GM12878 (cell line): ENCODE measurements at regions not wholly inside any gene's neighbourhood (a gene's known extent, or its start where the extent isn't known, plus 50 kb on each side); places are given as distances from the start of the nearest gene placed in this dataset.
"Not testable (repeated sequence)": the region's sequence is repeated elsewhere in the genome, so short reads cannot be mapped to it uniquely, and the experiment has no call there.

Experiments
- ATAC-seq: fragments of 200-7000 bp; cut with Tn5 transposase; 3 replicates; pipeline ENCODE4 v1.9.1; 2020; ENCODE audit warnings: mild to moderate bottlenecking, moderate library complexity
- BruUV-seq: library from RNA; stranded (reverse); fragments of 400-500 nt; replicated peaks from 2 replicates; lab custom pipeline; 2021; lab: Mats Ljungman, UMichigan
- CTCF ChIA-PET: fragments of 300-600 bp; sonication (Branson Sonifier 250); formaldehyde crosslinking; extraction: SDS; loops from one replicate; lab custom pipeline; 2021; ENCODE audit warnings: inconsistent platforms; lab: Yijun Ruan, JAX
- POLR2A ChIA-PET: fragments of 350-600 bp; formaldehyde crosslinking; extraction: SDS; loops from one replicate; lab custom pipeline; 2021; ENCODE audit warnings: inconsistent platforms; lab: Charles Lee
- RAD21 ChIA-PET: fragments of 300-600 bp; sonication (Branson Sonifier 250); formaldehyde crosslinking; loops from one replicate; lab custom pipeline; 2023; ENCODE audit warnings: antibody characterized with exemption; ENCODE audit not compliant: unreplicated experiment; lab: Charles Lee
- SMC1A ChIA-PET: fragments of 300-600 bp; sonication (Branson Sonifier 250); formaldehyde crosslinking; loops from one replicate; lab custom pipeline; 2023; ENCODE audit not compliant: unreplicated experiment, uncharacterized antibody; lab: Charles Lee
- DNase-seq: peaks from one replicate; pipeline ENCODE4 v3.0.0-alpha.2; 2011; ENCODE audit warnings: low read depth, low spot score
- FAIRE-seq: peaks from 3 replicates; lab custom pipeline; 2011; peaks lifted over from hg19 to GRCh38; lab: Jason Lieb, UNC
- H2AFZ ChIP-seq: 2 replicates; pipeline ENCODE4 v1.6.0; 2011; ENCODE audit warnings: low read depth, low read length, control low read depth; ENCODE audit not compliant: control insufficient read depth
- H3K27ac ChIP-seq: 2 replicates; pipeline ENCODE4 v1.5.1; 2011; ENCODE audit warnings: control low read depth; ENCODE audit not compliant: control insufficient read depth, insufficient read depth
- H3K27me3 ChIP-seq, 2 experiments: replicated peaks in 1 of 2; 2 replicates each; pipeline versions ENCODE4 v1.6.0 to v1.6.1; 2011; ENCODE audit warnings: low read length in 1 of 2; ENCODE audit not compliant: control insufficient read depth in 2 of 2, insufficient read depth in 2 of 2
- H3K36me3 ChIP-seq, 2 experiments: 2 replicates each; pipeline ENCODE4 v1.5.1; 2011; ENCODE audit warnings: low read length in 1 of 2; ENCODE audit not compliant: control insufficient read depth in 2 of 2, insufficient read depth in 2 of 2
- H3K4me1 ChIP-seq: 2 replicates; pipeline ENCODE4 v1.6.1; 2011; ENCODE audit warnings: mild to moderate bottlenecking, low read length, moderate library complexity, mixed read lengths; ENCODE audit not compliant: control insufficient read depth, insufficient read depth
- H3K4me2 ChIP-seq: 2 replicates; pipeline ENCODE4 v1.6.0; 2011; ENCODE audit warnings: control low read depth; ENCODE audit not compliant: control insufficient read depth, insufficient read depth
- H3K4me3 ChIP-seq: fragments of 200-600 bp; sonication (generic); 2 replicates; pipeline ENCODE4 v1.5.1; 2016
- H3K79me2 ChIP-seq: 2 replicates; pipeline ENCODE4 v1.6.0; 2011; ENCODE audit warnings: low read length; ENCODE audit not compliant: control insufficient read depth, insufficient read depth
- H3K9ac ChIP-seq: 2 replicates; pipeline ENCODE4 v1.8.0; 2011; ENCODE audit warnings: low read length, control low read depth, mixed read lengths; ENCODE audit not compliant: control insufficient read depth, insufficient read depth
- H3K9me3 ChIP-seq: replicated peaks from 3 replicates; pipeline ENCODE4 v1.5.1; 2011; ENCODE audit warnings: mild to moderate bottlenecking, low read length; ENCODE audit not compliant: control insufficient read depth, insufficient read depth
- H4K20me1 ChIP-seq: 2 replicates; pipeline ENCODE4 v1.6.0; 2011; ENCODE audit not compliant: control insufficient read depth, insufficient read depth
- CBFB ChIP-seq: IDR thresholded peaks from 2 replicates; pipeline ENCODE4 v1.6.1; 2016; ENCODE audit warnings: antibody characterized with exemption, low read depth
- CBX3 ChIP-seq: fragments of 200-600 bp; sonication (generic); IDR thresholded peaks from 2 replicates; pipeline ENCODE4 v1.6.1; 2016; ENCODE audit warnings: low read depth, borderline replicate concordance
- CHD2 ChIP-seq: IDR thresholded peaks from 2 replicates; pipeline ENCODE4 v1.6.1; 2011; ENCODE audit warnings: low read depth, low read length, improper control_type of control experiment, borderline replicate concordance
- HDAC2 ChIP-seq: fragments of 200-600 bp; sonication (generic); IDR thresholded peaks from 2 replicates; pipeline ENCODE4 v1.6.1; 2017
- IKZF2 ChIP-seq, 2 experiments: fragments of 450-650 bp; IDR thresholded peaks; 2 replicates each; pipeline ENCODE4 v1.6.1; 2017; ENCODE audit warnings: mild to moderate bottlenecking in 2 of 2, moderate library complexity in 2 of 2
- MTA2 ChIP-seq: fragments of 450-650 bp; IDR thresholded peaks from 2 replicates; pipeline ENCODE4 v1.6.1; 2016; ENCODE audit warnings: low read depth, mild to moderate bottlenecking, moderate library complexity
- MTA3 ChIP-seq: IDR thresholded peaks from 2 replicates; pipeline ENCODE4 v1.6.1; 2012; ENCODE audit warnings: low read length, inconsistent platforms, borderline replicate concordance
- MXI1 ChIP-seq: fragments of 150-350 bp; IDR thresholded peaks from 2 replicates; pipeline ENCODE4 v1.6.1; 2011; ENCODE audit warnings: low read depth, mild to moderate bottlenecking, inconsistent platforms, low read length, improper control_type of control experiment
- NBN ChIP-seq: fragments of 450-650 bp; IDR thresholded peaks from 2 replicates; pipeline ENCODE4 v1.6.1; 2016
- YBX1 ChIP-seq: fragments of 450-650 bp; IDR thresholded peaks from 2 replicates; pipeline ENCODE4 v1.6.1; 2016; ENCODE audit warnings: antibody characterized with exemption
- ZNF384 ChIP-seq: IDR thresholded peaks from 2 replicates; pipeline ENCODE4 v1.6.1; 2012; ENCODE audit warnings: low read depth, mild to moderate bottlenecking, low read length, improper control_type of control experiment, borderline replicate concordance
- WGBS: methylation state at CpG from one replicate; pipeline ENCODE4 v1.1.6; 2016; ENCODE audit warnings: low lambda C conversion rate; ENCODE audit not compliant: insufficient replicate concordance, insufficient coverage; ENCODE audit errors: missing lambda C conversion rate; 5-methylcytosine and 5-hydroxymethylcytosine counted together
- in situ Hi-C: fragments of 300-500 bp; cut with MboI; formaldehyde crosslinking; loops from 9 replicates; pipeline ENCODE4 v1.14.3; 2018; ENCODE audit warnings: mixed read lengths
- intact Hi-C: fragments of 100-400 bp; cut with micrococcal nuclease; formaldehyde crosslinking; loops from one replicate; pipeline ENCODE4 v1.14.2; 2022; ENCODE audit not compliant: unreplicated experiment
- TF ChIP-seq, protein P1 (sequence below): fragments of 450-650 bp; IDR thresholded peaks from 2 replicates; pipeline ENCODE4 v1.6.1; 2017; ENCODE audit warnings: low read depth, mild to moderate bottlenecking, moderate library complexity
- TF ChIP-seq, protein P2 (sequence below), 3 experiments: IDR thresholded peaks in 2 of 3; conservative IDR thresholded peaks in 1 of 3; 2 replicates each; pipeline ENCODE4 v1.5.1; 2011; ENCODE audit warnings: low read depth in 3 of 3, low read length in 3 of 3, mild to moderate bottlenecking in 3 of 3, control low read depth in 2 of 3, moderate library complexity in 2 of 3, inconsistent platforms in 1 of 3, mixed read lengths in 1 of 3; ENCODE audit not compliant: control insufficient read depth in 2 of 3, insufficient read depth in 1 of 3; ENCODE audit errors: extremely low read depth in 1 of 3

DNA sequence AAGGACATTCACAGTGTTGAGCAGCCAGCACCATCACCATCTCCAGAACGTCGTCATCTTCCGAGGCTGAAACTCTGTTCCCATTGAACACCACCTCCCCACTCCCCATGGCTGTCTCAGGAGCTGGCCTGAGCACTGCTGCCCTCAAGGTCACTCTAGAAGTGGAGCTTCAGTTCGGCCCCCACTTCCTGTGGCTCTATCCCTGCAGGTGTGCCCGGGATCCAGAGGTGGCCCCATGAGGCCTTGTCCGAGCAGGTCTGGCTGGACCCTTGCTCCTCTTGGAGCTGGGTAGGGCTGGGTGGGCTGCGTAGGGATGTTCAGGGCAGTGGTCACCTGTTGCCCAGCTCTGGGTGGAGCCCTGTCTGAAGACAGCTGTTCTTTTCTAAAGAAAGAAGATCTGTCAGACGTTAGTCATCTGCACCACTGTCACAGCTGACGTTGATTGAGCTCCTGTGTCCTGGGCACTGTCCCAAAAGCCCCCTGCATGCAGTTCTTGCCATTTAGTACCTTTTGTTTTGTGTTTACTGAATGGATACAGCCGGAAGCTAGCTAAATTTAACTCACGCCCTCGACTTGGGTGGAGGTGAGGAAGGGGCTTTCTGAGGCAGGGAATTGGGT, 75.5 kb upstream of the CLDN5 start:
- Histone ChIP-seq H3K27ac (no peak overlapping the region), H3K9me3 (no peaks in the 10 kb centered on the region), H3K36me3 (no peaks in the 10 kb centered on the region), H2AFZ (no peak overlapping the region), H3K4me1 (no peaks in the 10 kb centered on the region; the same call in 1 of the 2 replicates), H3K4me3 (no peak overlapping the region), H3K9ac (no peak overlapping the region), H3K4me2 (no peak overlapping the region), H3K79me2 (no peaks in the 10 kb centered on the region), H3K27me3 (no peaks in the 10 kb centered on the region), H4K20me1 (no peaks in the 10 kb centered on the region)
- in situ Hi-C loops (no loop called here), intact Hi-C loops (no loop called here)
- TF ChIP-seq, protein P1, sequence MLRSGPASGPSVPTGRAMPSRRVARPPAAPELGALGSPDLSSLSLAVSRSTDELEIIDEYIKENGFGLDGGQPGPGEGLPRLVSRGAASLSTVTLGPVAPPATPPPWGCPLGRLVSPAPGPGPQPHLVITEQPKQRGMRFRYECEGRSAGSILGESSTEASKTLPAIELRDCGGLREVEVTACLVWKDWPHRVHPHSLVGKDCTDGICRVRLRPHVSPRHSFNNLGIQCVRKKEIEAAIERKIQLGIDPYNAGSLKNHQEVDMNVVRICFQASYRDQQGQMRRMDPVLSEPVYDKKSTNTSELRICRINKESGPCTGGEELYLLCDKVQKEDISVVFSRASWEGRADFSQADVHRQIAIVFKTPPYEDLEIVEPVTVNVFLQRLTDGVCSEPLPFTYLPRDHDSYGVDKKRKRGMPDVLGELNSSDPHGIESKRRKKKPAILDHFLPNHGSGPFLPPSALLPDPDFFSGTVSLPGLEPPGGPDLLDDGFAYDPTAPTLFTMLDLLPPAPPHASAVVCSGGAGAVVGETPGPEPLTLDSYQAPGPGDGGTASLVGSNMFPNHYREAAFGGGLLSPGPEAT = no peak
- TF ChIP-seq CBFB (no peak), MTA2 (no peak), CBX3 (no peak), MTA3 (no peak), YBX1 (no peak), CHD2 (no peak), NBN (no peak), HDAC2 (no peak), IKZF2 (IDR thresholded peaks at IDR 0.05) (no peak), MXI1 (no peak), ZNF384 (no peak)
- TF ChIP-seq, protein P2, sequence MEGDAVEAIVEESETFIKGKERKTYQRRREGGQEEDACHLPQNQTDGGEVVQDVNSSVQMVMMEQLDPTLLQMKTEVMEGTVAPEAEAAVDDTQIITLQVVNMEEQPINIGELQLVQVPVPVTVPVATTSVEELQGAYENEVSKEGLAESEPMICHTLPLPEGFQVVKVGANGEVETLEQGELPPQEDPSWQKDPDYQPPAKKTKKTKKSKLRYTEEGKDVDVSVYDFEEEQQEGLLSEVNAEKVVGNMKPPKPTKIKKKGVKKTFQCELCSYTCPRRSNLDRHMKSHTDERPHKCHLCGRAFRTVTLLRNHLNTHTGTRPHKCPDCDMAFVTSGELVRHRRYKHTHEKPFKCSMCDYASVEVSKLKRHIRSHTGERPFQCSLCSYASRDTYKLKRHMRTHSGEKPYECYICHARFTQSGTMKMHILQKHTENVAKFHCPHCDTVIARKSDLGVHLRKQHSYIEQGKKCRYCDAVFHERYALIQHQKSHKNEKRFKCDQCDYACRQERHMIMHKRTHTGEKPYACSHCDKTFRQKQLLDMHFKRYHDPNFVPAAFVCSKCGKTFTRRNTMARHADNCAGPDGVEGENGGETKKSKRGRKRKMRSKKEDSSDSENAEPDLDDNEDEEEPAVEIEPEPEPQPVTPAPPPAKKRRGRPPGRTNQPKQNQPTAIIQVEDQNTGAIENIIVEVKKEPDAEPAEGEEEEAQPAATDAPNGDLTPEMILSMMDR (IDR thresholded peaks at IDR 0.05 in 2 of 3, conservative IDR thresholded peaks at IDR 0.05 in 1 of 3; ENCODE audit: control insufficient read depth in 2 of 3, extremely low read depth in 1 of 3, insufficient read depth in 1 of 3, low read depth in 3 of 3, low read length in 3 of 3) = no peak
- ChIA-PET CTCF (interaction anchor here (0.6 kb wide), 1 partner anchor 31 kb away, joined by 3 read pairs; no protein-coding TSS in a partner anchor), SMC1A (interaction anchor here (0.6 to 1.1 kb wide), 2 partner anchors 16 to 110 kb away, joined by 3 to 4 read pairs; no protein-coding TSS in a partner anchor), POLR2A (no interaction called here), RAD21 (no interaction called here)
- BruUV-seq = no TSS peak
- FAIRE-seq = no peak
- no peak for ATAC-seq
- WGBS = 45% methylated on average over 12 of the region's 12 CpGs
- DNase-seq = no peak

DNA sequence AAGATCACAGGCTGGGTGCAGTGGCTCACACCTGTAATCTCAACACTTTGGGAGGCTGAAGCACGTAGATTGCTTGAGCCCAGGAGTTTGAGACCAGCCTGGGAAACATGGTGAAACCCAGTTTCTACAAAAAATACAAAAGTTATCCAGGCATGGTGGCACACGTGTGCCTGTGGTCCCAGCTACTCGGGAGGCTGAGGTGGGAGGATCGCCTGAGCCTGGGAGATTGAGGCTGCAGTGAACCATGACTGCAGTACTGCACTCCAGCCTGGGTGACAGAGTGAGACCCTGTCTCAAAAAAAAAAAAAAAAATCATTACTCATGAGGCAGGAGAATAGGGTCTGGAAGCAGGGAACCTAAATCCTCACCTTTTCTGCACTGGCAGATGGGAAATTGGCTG, 79.1 kb upstream of the CLDN5 start:
- DNase-seq, H3K4me1 ChIP-seq, H3K36me3 ChIP-seq, H3K9me3 ChIP-seq, H3K27me3 ChIP-seq, ATAC-seq, POLR2A ChIA-PET, H3K9ac ChIP-seq, H3K79me2 ChIP-seq, RAD21 ChIA-PET, H2AFZ ChIP-seq, H4K20me1 ChIP-seq, BruUV-seq, H3K4me3 ChIP-seq, H3K27ac ChIP-seq, intact Hi-C loops, FAIRE-seq, H3K4me2 ChIP-seq, in situ Hi-C loops: not testable (repeated sequence)
- SMC1A ChIA-PET = interaction anchor here (1.0 to 1.2 kb wide), 2 partner anchors 16 to 23 kb away, joined by 3 read pairs; no protein-coding TSS in a partner anchor
- CTCF ChIA-PET = interaction anchor here (1.6 kb wide), 1 partner anchor 27 kb away, joined by 4 read pairs; no protein-coding TSS in a partner anchor
- WGBS = 15% methylated on average over 4 of the region's 4 CpGs
